Memory B cell (primary cell): ENCODE measurements at regions not wholly inside any gene's neighbourhood (a gene's known extent, or its start where the extent isn't known, plus 50 kb on each side); places are given as distances from the start of the nearest gene placed in this dataset.

ENCODE experiments used
- ATAC-seq: fragments of 150-1000 bp; cut with Tn5 transposase; 2 replicates; pipeline ENCODE4 v1.10.0; 2021; ENCODE audit warnings: low read depth, mild to moderate bottlenecking, moderate library complexity
- DNase-seq, 2 donors: peaks; one replicate each; pipeline ENCODE4 v3.0.0; 2022; ENCODE audit warnings: low spot score in 2 of 2
- H3K27ac Mint-ChIP-seq: one replicate; pipeline ENCODE4 v1.8.0; 2022; ENCODE audit warnings: mild to moderate bottlenecking, moderate library complexity, mixed read lengths
- H3K27me3 Mint-ChIP-seq: one replicate; pipeline ENCODE4 v1.8.0; 2022; ENCODE audit warnings: mixed read lengths
- H3K36me3 Mint-ChIP-seq: one replicate; pipeline ENCODE4 v1.8.0; 2022; ENCODE audit warnings: mild to moderate bottlenecking, mixed read lengths
- H3K4me1 Mint-ChIP-seq: one replicate; pipeline ENCODE4 v1.8.0; 2022; ENCODE audit warnings: mixed read lengths
- H3K4me3 Mint-ChIP-seq: one replicate; pipeline ENCODE4 v1.8.0; 2022; ENCODE audit warnings: mild to moderate bottlenecking, moderate library complexity, mixed read lengths
- H3K9me3 Mint-ChIP-seq: one replicate; pipeline ENCODE4 v1.8.0; 2022; ENCODE audit warnings: mixed read lengths

DNA sequence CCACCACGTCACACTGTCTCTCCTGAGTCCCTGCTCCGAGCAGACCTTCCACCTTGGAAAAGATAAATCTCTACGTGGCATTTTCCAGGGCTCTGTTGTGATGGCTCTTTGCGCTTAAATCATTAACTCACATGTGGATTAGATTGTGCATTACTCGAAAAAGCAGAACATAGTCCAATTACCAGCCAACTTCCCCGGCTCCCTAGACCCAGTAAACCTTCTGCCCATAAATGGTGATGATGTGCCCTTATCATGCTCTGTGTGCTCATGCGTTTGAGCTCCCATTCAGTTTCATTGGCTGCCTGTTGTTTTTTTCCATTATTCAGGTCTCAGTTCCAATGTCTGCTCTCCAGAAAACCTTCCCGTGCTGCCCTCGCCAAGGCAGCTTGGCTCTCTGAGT is 471.2 kb downstream of the GLRX3 start:
- Mint-ChIP-seq H3K36me3 (no peaks in the 10 kb centered on the region), H3K27me3 (peaks cover 1% of the 10 kb centered on the region), H3K4me3 (no peak overlapping the region), H3K4me1 (no peaks in the 10 kb centered on the region), H3K27ac (no peak overlapping the region), H3K9me3 (peaks cover 3% of the 10 kb centered on the region)
- DNase-seq (no peak), ATAC-seq (no peak)

DNA sequence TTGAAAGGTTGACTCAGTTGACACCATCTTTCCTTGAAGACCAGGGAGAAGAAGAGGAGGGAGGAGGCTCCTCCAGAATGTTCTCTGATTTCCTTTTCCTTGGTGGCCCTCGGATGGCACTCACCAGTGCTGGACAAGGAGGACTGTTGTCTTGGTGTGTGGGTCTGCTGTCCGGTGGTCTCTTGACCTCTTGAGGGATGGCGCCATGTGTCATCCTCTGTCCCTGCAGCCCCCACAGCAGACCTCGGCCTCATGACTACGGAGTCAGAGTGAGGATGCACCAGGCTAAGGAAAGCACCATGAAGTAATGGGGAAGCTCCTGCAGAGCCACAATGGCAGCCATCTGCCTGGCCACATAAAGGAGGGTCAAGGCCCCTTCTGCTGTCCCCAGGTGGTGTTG is 475.0 kb downstream of the GLRX3 start:
- ATAC-seq (no peak), DNase-seq (no peak)
- H3K27me3 Mint-ChIP-seq = peaks cover 1% of the 10 kb centered on the region
- H3K9me3 Mint-ChIP-seq = peaks cover 6% of the 10 kb centered on the region
- H3K4me1 Mint-ChIP-seq = no peaks in the 10 kb centered on the region
- H3K4me3 Mint-ChIP-seq = no peak overlapping the region
- no peaks in the 10 kb centered on the region for H3K36me3 Mint-ChIP-seq
- no peak overlapping the region for H3K27ac Mint-ChIP-seq

- H3K27ac Mint-ChIP-seq = no peak overlapping the region
- H3K4me1 Mint-ChIP-seq = no peaks in the 10 kb centered on the region
- no peak overlapping the region for H3K4me3 Mint-ChIP-seq
- DNase-seq = no peak
- H3K27me3 Mint-ChIP-seq = no peaks in the 10 kb centered on the region
- no peak for ATAC-seq
- H3K9me3 Mint-ChIP-seq = peaks cover 6% of the 10 kb centered on the region
- no peaks in the 10 kb centered on the region for H3K36me3 Mint-ChIP-seq
Measured at GRCh38 chr10:130615457-130615856, 479.3 kb downstream of the GLRX3 start.

DNA sequence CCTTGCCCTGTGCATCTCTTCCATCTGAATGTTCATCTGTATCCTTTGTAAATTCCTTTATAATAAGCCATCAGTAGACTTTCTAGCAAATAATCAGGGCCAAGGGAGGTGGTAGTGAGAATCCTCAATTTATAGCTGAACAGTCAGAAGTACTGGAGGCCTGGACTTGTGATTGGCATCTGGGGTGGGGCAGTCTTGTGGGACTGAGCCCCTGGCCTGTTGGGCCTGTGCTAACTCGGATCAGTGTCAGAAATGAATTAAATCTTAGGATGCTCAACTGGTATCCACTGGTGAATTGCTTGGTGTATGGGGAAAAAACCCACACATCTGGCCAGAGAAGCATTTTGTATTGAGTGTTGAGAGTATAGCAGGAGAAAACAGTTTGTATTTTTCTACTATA is 481.8 kb downstream of the GLRX3 start:
- H3K27ac Mint-ChIP-seq = no peak overlapping the region
- no peaks in the 10 kb centered on the region for H3K9me3 Mint-ChIP-seq
- H3K4me3 Mint-ChIP-seq = no peak overlapping the region
- no peaks in the 10 kb centered on the region for H3K36me3 Mint-ChIP-seq
- no peaks in the 10 kb centered on the region for H3K27me3 Mint-ChIP-seq
- H3K4me1 Mint-ChIP-seq = no peaks in the 10 kb centered on the region
- DNase-seq = no peak
- ATAC-seq = no peak

GRCh38 chr10:130618647-130619046 is 482.5 kb downstream of the GLRX3 start:
- H3K36me3 Mint-ChIP-seq = no peaks in the 10 kb centered on the region
- no peak for ATAC-seq
- H3K27ac Mint-ChIP-seq = no peak overlapping the region
- H3K9me3 Mint-ChIP-seq = no peaks in the 10 kb centered on the region
- H3K4me3 Mint-ChIP-seq = no peak overlapping the region
- H3K4me1 Mint-ChIP-seq = no peaks in the 10 kb centered on the region
- DNase-seq = no peak
- no peaks in the 10 kb centered on the region for H3K27me3 Mint-ChIP-seq

GRCh38 chr10:130621231-130621775 is 485.1 kb downstream of the GLRX3 start:
- ATAC-seq = no peak
- DNase-seq = no peak
- Mint-ChIP-seq H3K4me1 (no peaks in the 10 kb centered on the region), H3K27ac (no peak overlapping the region), H3K27me3 (no peaks in the 10 kb centered on the region), H3K36me3 (no peaks in the 10 kb centered on the region), H3K9me3 (peaks cover 3% of the 10 kb centered on the region), H3K4me3 (no peak overlapping the region)

- Mint-ChIP-seq H3K9me3 (peaks cover 3% of the 10 kb centered on the region), H3K36me3 (no peaks in the 10 kb centered on the region), H3K4me1 (no peaks in the 10 kb centered on the region), H3K4me3 (no peak overlapping the region), H3K27ac (no peak overlapping the region), H3K27me3 (no peaks in the 10 kb centered on the region)
- DNase-seq (no peak), ATAC-seq (no peak)
Measured at GRCh38 chr10:130623680-130624267, 487.6 kb downstream of the GLRX3 start.

DNA sequence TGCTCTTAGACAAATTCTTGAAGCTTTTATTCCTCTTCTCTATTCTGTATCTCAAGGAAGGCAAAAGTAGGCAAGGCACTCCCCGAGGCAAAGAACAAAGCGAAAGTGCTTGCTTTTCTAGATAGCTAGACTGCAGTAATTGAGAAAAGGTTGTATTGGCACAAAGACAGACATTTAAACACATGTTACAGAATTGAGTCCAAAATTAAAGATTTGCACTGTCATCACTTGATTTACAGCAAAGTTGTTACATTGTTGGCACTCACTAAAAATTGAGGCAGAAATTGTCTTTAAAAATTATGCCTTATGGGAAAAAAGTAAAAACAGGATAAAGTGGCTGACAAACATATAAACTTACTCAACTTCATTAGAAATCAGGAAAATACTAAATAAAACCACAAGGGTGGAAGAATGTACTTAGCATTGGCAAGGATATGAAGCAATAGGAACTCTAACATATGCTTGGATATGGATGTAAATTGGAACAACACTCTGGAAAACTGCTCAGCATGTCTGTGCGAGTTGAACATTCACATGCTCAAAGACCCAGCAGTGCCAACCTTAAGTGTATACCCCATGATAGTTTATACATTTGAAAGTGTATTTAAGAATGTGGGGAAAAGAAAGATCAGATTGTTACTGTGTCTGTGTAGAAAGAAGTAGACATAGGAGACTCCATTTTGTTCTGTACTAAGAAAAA is 491.3 kb downstream of the GLRX3 start:
- Mint-ChIP-seq H3K27me3 (no peaks in the 10 kb centered on the region), H3K27ac (no peak overlapping the region), H3K36me3 (no peaks in the 10 kb centered on the region), H3K4me1 (no peaks in the 10 kb centered on the region), H3K9me3 (peaks cover 6% of the 10 kb centered on the region), H3K4me3 (no peak overlapping the region)
- ATAC-seq (no peak), DNase-seq (no peak)

GRCh38 chr10:130630135-130630534 is 493.9 kb downstream of the GLRX3 start:
- no peaks in the 10 kb centered on the region for H3K4me1 Mint-ChIP-seq
- no peak overlapping the region for H3K4me3 Mint-ChIP-seq
- H3K27ac Mint-ChIP-seq = no peak overlapping the region
- H3K9me3 Mint-ChIP-seq = peaks cover 4% of the 10 kb centered on the region
- ATAC-seq (no peak), DNase-seq (no peak)
- no peaks in the 10 kb centered on the region for H3K27me3 Mint-ChIP-seq
- no peaks in the 10 kb centered on the region for H3K36me3 Mint-ChIP-seq

- Mint-ChIP-seq H3K27me3 (no peaks in the 10 kb centered on the region), H3K27ac (no peak overlapping the region), H3K4me3 (no peak overlapping the region), H3K9me3 (peaks cover 4% of the 10 kb centered on the region), H3K36me3 (no peaks in the 10 kb centered on the region), H3K4me1 (no peaks in the 10 kb centered on the region)
- DNase-seq (no peak), ATAC-seq (no peak)
Measured at GRCh38 chr10:130631142-130632096, 495.2 kb downstream of the GLRX3 start.

GRCh38 chr10:130634816-130635215 is 498.6 kb downstream of the GLRX3 start:
- no peak overlapping the region for H3K27ac Mint-ChIP-seq
- H3K36me3 Mint-ChIP-seq = no peaks in the 10 kb centered on the region
- DNase-seq (no peak), ATAC-seq (no peak)
- peaks cover 6% of the 10 kb centered on the region for H3K9me3 Mint-ChIP-seq
- H3K27me3 Mint-ChIP-seq = no peaks in the 10 kb centered on the region
- H3K4me3 Mint-ChIP-seq = no peak overlapping the region
- H3K4me1 Mint-ChIP-seq = no peaks in the 10 kb centered on the region

- Mint-ChIP-seq H3K4me1 (no peaks in the 10 kb centered on the region), H3K36me3 (no peaks in the 10 kb centered on the region), H3K27ac (no peak overlapping the region), H3K27me3 (no peaks in the 10 kb centered on the region), H3K9me3 (peaks cover 5% of the 10 kb centered on the region), H3K4me3 (no peak overlapping the region)
- ATAC-seq (no peak), DNase-seq (no peak)
Measured at GRCh38 chr10:130635528-130635927, 499.3 kb downstream of the GLRX3 start.

DNA sequence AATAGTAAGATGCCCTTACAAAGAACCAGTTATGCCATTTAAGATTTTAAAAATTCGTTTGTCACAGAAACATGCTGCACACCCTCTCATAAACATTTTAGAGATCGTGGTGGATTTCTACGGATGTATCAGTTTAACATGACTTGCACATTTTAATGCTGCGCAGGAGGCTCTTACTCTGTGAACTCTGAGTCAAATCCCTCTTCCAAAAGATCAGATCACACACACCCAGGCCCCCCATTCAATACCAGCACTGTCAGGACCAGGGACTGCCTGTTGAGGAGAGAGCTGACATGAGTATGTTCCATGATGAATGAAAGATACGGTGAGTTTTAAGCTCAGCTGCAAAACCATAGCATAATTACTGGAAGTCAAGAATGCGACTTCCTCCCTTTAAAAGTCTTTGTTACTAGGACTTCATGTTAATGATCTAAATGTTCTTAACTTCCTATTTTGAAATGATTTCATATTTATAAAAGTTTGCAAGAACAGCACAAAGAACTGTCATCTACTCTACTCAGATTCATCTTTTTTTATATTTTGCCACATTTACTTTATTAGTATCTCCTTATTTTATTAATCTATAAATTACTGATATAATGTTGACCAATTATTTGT is 500.2 kb downstream of the GLRX3 start:
- no peak for DNase-seq
- Mint-ChIP-seq H3K4me1 (no peaks in the 10 kb centered on the region), H3K27me3 (no peaks in the 10 kb centered on the region), H3K9me3 (peaks cover 6% of the 10 kb centered on the region), H3K4me3 (no peak overlapping the region), H3K27ac (no peak overlapping the region), H3K36me3 (no peaks in the 10 kb centered on the region)
- ATAC-seq = no peak
